AG09309 (cell line): ENCODE measurements at regions not wholly inside any gene's neighbourhood (a gene's known extent, or its start where the extent isn't known, plus 50 kb on each side); places are given as distances from the start of the nearest gene placed in this dataset.
"Not testable (repeated sequence)": the region's sequence is repeated elsewhere in the genome, so short reads cannot be mapped to it uniquely, and the experiment has no call there.

Source experiments
- DNase-seq: peaks from one replicate; pipeline ENCODE4 v3.0.0-alpha.2; 2010; ENCODE audit warnings: low read depth
- H3K4me3 ChIP-seq: 2 replicates; pipeline ENCODE4 v1.5.1; 2011; ENCODE audit warnings: mild to moderate bottlenecking, low read depth, low read length, moderate library complexity; ENCODE audit not compliant: control insufficient read depth
- CTCF ChIP-seq: IDR thresholded peaks from 2 replicates; pipeline ENCODE4 v1.5.1; 2011; ENCODE audit warnings: mild to moderate bottlenecking, low read depth, low read length, inconsistent platforms; ENCODE audit not compliant: insufficient read depth, control insufficient read depth; ENCODE audit errors: missing control alignments

GRCh38 chr3:89950772-89951171, 843.4 kb downstream of the EPHA3 start:
- no peak overlapping the region for H3K4me3 ChIP-seq
- TF ChIP-seq CTCF, result no peak
- DNase-seq, result no peak

- no peak for TF ChIP-seq CTCF
- no peak for DNase-seq
- H3K4me3 ChIP-seq, result no peak overlapping the region
These were observed 846.7 kb downstream of the EPHA3 start for GRCh38 chr3:89954137-89954536.

GRCh38 chr3:89955156-89955555, 847.7 kb downstream of the EPHA3 start:
- H3K4me3 ChIP-seq, result no peak overlapping the region
- DNase-seq, result no peak
- TF ChIP-seq CTCF, result no peak

- DNase-seq, result no peak
- no peak overlapping the region for H3K4me3 ChIP-seq
- no peak for TF ChIP-seq CTCF
These were observed 850.0 kb downstream of the EPHA3 start for GRCh38 chr3:89957451-89957850.

- not testable (repeated sequence) for DNase-seq, H3K4me3 ChIP-seq
These were observed 850.7 kb downstream of the EPHA3 start for GRCh38 chr3:89958163-89958562.

GRCh38 chr3:89964347-89964746, 856.9 kb downstream of the EPHA3 start:
- DNase-seq, result no peak
- H3K4me3 ChIP-seq, result no peak overlapping the region
- TF ChIP-seq CTCF, result no peak

GRCh38 chr3:89966877-89967665, 859.6 kb downstream of the EPHA3 start:
- no peak for DNase-seq
- TF ChIP-seq CTCF, result no peak
- H3K4me3 ChIP-seq, result no peak overlapping the region
